ENCODE measurements at regions not wholly inside any gene's neighbourhood (a gene's known extent, or its start where the extent isn't known, plus 50 kb on each side); places are given as distances from the start of the nearest gene placed in this dataset.

DNA sequence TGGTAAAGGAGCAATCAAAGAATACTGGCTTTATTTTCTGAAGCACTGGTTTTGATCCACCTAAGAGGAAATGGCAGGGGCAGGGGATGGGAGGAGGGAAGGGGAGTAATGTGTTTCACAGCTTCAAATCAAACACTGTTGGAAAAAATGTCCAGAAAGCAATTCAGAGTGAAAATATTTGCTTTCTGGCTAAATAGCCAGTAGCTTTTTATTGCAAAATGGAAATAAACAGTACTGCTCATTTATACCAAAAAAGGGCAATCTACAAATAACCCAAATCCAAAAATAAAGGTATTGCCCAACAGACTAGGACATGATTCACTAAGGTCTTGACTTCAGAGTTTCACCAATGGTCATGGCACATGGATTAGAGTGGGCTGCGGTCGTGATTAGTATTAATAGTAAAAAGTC, 279.3 kb upstream of the THBS1 start:
- peak in 1 of 2 experiments; percentile 54 for DNase-seq (ENCODE audit: low read depth in 2 of 2)

DNA sequence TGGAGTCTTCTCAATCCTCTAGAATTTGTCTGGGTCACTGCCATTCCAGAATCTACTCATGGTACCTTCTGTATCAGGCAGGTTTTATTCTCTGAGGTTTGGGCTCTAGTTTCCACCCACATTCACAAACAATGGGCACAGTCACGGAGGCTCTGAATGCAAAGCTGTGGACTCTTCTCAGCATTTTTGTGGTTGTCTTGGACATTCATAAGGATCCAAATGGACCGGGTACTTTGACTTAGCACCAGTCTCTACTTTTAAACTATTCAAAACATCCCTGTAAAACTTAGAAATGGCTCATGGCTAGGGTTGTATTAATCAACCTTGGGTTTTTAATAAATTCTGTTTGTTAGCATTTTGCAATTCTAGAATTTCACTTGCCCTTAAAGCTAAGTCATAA, 277.9 kb upstream of the THBS1 start:
- no peak for DNase-seq (ENCODE audit: low read depth in 2 of 2)

GRCh38 chr15:39304201-39304841, 276.6 kb upstream of the THBS1 start:
- DNase-seq (ENCODE audit: low read depth in 2 of 2), result peak; percentile 97 to 98

DNA sequence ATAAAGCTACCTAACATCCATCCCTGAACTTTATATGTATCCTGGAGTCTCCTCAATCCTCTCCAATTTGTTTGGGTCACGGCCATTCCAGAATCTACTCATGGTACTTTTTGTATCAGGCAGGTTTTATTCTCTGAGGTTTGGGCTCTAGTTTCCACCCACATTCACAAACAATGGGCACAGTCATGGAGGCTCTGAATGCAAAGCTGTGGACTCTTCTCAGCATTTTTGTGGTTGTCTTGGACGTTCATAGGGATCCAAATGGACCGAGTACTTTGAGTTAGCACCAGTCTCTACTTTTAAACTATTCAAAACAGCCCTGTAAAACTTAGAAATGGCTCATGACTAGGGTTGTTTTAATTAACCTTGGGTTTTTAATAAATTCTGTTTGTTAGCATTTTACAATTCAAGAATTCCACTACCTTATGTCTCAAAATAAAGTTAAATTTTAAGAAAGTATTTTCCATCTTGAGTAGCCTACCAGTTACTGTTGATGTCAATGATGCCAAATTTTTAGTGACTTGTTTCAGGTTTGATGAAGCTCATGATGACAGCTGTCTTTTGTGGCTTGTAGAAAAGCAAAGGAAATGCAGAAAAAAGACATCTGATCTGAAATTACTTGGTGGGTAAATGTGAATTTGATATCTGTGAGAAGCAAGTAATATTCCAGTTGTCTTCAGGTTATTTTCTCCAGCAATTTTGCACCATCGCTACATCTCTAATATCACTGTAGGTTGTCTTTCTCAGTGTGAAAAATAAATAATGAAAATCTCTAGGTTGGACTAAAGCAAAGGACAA, 275.7 kb upstream of the THBS1 start:
- no peak for DNase-seq (ENCODE audit: low read depth in 2 of 2)

DNA sequence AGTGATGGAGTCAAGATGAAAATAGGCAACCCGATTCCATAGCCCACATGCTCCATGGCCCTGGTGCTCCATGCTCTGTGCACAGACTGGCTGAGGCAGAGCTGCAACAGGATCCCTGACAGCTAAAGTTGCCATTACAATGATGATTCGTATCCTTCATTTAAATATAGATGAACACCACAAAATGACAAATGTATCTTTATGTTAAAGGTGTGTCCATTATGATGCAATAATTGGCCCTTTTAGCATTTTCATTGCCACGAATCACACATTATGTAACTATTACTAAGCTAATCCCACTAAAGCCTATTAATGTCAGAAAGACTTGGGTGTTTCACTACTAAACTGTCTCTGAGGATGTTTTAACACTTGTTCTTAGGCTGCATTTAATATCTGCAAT, 270.2 kb upstream of the THBS1 start:
- DNase-seq (ENCODE audit: low read depth in 2 of 2), result peak in 1 of 2 experiments; percentile 44

DNA sequence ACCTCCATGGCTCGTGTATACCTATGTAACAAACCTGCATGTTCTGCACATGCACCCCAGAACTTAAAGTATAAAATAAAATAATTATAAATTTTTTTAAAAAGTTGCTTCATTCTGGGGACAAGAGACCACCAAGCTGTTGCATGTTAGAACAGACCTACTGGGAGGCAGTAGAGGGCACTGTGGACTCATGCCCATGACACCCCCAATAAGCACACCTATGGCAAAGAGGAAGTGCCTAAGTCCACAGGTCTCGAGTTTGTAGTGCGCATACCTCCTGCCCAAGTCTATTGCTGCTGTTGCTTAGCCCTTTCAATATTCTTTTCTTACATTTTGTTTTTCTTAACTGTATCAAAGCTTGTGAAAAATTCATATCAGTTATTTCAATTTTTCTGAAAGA, 267.9 kb upstream of the THBS1 start:
- DNase-seq (ENCODE audit: low read depth in 2 of 2), result no peak

GRCh38 chr15:39313467-39313866, 267.4 kb upstream of the THBS1 start:
- DNase-seq (ENCODE audit: low read depth in 2 of 2), result no peak

DNA sequence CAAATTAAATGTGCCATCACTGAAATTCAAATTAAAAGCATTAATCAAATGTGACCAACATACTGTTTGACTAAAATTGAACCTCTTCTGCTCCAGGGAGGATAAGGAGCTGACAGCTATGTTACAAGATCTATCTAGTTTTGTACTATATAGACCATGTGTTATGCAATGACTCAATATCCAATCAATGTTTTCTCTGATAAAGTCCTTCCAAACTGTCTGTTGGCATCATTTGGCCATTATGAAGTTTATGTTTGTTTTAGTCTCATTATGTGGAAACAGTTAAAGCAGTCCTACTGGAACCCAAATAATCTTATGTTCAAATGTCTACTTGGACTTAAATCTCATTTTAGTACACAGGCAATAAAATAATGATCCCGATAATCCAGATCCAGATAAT, 267.0 kb upstream of the THBS1 start:
- no peak for DNase-seq (ENCODE audit: low read depth in 2 of 2)

GRCh38 chr15:39315206-39315850, 265.6 kb upstream of the THBS1 start:
- DNase-seq (ENCODE audit: low read depth in 2 of 2), result no peak

DNA sequence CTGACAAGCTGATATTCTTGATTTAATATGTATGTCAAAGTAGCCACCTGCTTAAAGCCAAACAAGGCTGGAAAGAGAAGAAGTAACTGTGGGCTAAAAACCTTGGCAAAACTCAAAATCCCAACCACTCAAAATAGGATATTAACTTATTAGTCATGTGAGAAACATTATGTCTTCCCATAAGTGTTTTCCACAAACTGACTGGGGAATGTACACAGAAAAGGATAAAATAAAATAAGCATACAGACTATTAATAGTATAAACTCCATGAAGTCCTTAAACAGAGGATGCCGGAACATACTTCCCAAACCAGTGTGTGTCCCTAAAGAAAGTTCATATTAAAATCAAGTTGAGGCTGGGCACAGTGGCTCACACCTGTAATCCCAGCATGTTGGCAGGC, 263.7 kb upstream of the THBS1 start:
- no peak for DNase-seq (ENCODE audit: low read depth in 2 of 2)

- DNase-seq (ENCODE audit: low read depth in 2 of 2), result no peak
These were observed 262.6 kb upstream of the THBS1 start for GRCh38 chr15:39318231-39318630.

- DNase-seq (ENCODE audit: low read depth in 2 of 2), result no peak
These were observed 260.5 kb upstream of the THBS1 start for GRCh38 chr15:39320355-39320754.

DNA sequence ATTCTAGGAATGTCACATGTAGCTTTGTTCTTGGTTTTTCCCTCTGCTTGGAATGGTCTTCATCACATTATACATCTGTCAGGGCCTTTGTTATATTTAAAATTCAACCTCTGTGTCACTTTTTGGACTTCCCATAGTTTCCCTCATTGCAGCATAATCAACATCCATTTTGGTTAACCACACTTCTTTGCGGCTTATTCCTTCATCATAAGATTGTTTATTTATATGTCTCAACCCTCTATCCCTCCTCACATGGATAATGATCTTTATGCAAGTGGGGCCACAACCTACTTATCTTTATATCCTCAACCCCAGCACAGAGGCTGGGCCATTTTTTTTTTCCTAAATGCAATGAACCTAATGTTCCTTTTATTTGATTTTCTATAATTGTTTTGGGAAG, 260.0 kb upstream of the THBS1 start:
- DNase-seq (ENCODE audit: low read depth in 2 of 2), result no peak

- DNase-seq (ENCODE audit: low read depth in 2 of 2), result peak; percentile 57 to 65
These were observed 258.9 kb upstream of the THBS1 start for GRCh38 chr15:39321977-39322376.

GRCh38 chr15:39323157-39323556, 257.7 kb upstream of the THBS1 start:
- DNase-seq (ENCODE audit: low read depth in 2 of 2), result no peak

GRCh38 chr15:39323706-39324105, 257.2 kb upstream of the THBS1 start:
- DNase-seq (ENCODE audit: low read depth in 2 of 2), result no peak

DNA sequence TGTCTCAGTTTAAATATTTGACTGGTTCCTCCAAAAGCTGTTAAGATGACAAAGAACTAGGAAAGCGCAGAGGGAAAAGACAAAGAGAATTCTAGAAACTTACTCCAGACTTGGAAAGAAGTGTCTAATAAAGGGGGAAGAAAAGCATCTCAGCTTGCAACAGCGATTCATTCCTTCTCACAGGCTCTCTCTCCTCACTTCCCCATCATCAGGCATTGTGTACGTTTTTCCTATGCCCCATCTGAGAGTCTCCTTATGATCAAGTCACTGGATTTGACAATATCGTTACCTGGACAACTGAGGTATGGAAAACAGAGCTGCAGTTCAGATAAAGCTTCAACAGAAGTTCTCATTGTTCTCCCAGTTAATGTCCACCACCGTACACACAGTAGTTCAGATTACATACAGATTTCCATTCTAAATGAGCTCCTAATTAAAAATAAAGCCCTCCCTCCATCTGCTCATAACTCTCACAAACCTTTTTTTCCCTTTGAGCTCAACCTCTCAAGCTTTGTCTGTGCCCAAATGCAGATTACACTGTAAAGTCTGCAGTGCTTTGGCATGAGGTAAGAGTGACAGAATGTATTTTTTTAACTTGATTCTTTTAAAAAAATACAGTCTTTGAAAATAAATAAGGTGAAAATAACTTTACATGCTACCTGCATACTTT, 254.4 kb upstream of the THBS1 start:
- DNase-seq (ENCODE audit: low read depth in 2 of 2), result no peak

- no peak for DNase-seq (ENCODE audit: low read depth in 2 of 2)
These were observed 253.7 kb upstream of the THBS1 start for GRCh38 chr15:39327005-39327730.

- no peak for DNase-seq (ENCODE audit: low read depth in 2 of 2)
These were observed 250.8 kb upstream of the THBS1 start for GRCh38 chr15:39330061-39330460.

- DNase-seq (ENCODE audit: low read depth in 2 of 2), result no peak
These were observed 249.3 kb upstream of the THBS1 start for GRCh38 chr15:39331584-39331983.

DNA sequence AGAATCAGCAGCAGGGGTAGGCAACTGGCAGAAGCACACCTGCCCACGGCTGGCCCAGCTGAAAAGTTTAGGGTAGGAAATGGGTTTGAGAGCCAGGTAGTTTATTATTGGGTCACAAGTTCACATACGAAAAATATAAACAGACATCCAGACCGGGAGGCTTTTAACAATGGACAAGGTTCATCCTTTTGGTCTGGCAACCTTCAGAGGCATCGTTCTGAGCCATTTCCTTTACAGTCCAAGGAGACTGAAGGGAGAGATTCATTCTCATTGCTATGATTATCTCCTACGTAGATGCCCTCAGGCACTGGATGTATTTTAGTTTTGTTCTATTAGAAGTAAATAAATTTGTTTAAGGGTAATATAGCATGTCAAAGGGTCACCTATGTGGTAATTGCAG, 248.0 kb upstream of the THBS1 start:
- no peak for DNase-seq (ENCODE audit: low read depth in 2 of 2)

- DNase-seq (ENCODE audit: low read depth in 2 of 2), result no peak
These were observed 247.5 kb upstream of the THBS1 start for GRCh38 chr15:39333393-39333792.
